Naive B cell (primary cell): ENCODE measurements at regions not wholly inside any gene's neighbourhood (a gene's known extent, or its start where the extent isn't known, plus 50 kb on each side); places are given as distances from the start of the nearest gene placed in this dataset.

Source experiments
- ATAC-seq, 2 donors: fragments of 150-1000 bp; cut with Tn5 transposase; 2 replicates each; pipeline ENCODE4 v1.10.0; 2021; ENCODE audit warnings: low read depth in 2 of 2, mild to moderate bottlenecking in 2 of 2, moderate library complexity in 2 of 2
- DNase-seq: peaks from one replicate; pipeline ENCODE4 v3.0.0; 2022
- H3K27ac Mint-ChIP-seq, 6 donors: one replicate each; pipeline ENCODE4 v1.8.0; 2020 to 2022; ENCODE audit warnings: mild to moderate bottlenecking in 6 of 6, mixed read lengths in 6 of 6, moderate library complexity in 5 of 6, inconsistent platforms in 2 of 6
- H3K27me3 Mint-ChIP-seq, 3 donors: one replicate each; pipeline ENCODE4 v1.8.0; 2021 to 2022; ENCODE audit warnings: mixed read lengths in 3 of 3, mild to moderate bottlenecking in 1 of 3
- H3K36me3 Mint-ChIP-seq, 2 donors: one replicate each; pipeline ENCODE4 v1.8.0; 2020 to 2022; ENCODE audit warnings: mixed read lengths in 2 of 2, inconsistent platforms in 1 of 2, mild to moderate bottlenecking in 1 of 2
- H3K4me1 Mint-ChIP-seq, 3 donors: one replicate each; pipeline ENCODE4 v1.8.0; 2020 to 2022; ENCODE audit warnings: mixed read lengths in 3 of 3, inconsistent platforms in 1 of 3, mild to moderate bottlenecking in 1 of 3, moderate library complexity in 1 of 3
- H3K4me3 Mint-ChIP-seq, 8 donors: one replicate each; pipeline ENCODE4 v1.8.0; 2020 to 2022; ENCODE audit warnings: mild to moderate bottlenecking in 8 of 8, mixed read lengths in 8 of 8, moderate library complexity in 8 of 8, inconsistent platforms in 2 of 8
- H3K9me3 Mint-ChIP-seq, 7 donors: one replicate each; pipeline ENCODE4 v1.8.0; 2020 to 2022; ENCODE audit warnings: mixed read lengths in 7 of 7, mild to moderate bottlenecking in 5 of 7, inconsistent platforms in 2 of 7, moderate library complexity in 1 of 7

DNA sequence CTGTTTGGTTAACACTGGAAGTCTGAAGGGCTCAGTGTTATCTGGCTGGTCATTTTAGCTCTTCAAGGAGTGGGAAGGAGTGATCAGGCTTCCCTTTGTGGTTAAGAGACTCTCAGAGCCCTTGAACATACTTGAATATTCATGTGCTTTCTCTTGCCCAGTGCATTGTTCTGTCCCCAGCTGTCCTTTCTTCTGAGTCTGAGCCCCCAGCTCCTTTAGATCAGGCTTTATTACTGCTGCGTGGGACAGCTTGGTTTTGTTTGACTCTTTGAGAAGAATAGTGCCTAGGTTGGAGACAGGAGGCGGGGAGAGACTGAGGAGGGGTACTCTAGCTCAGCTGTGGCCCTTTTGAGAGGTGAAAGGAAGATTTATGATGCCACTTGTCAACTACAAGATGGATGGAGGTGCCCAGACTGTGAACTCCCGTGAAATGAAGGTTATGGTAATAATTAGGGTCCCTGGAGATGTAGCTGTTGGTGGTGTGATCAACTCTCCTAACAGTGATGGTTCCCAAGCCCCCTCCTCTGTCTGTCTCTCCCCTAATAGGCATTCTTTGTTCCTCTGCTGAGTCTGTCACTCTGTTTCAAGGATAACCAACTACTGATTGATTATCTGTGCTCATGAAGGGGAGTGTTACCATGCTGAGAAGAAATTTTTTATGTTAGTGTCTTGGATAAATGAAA lies 83.1 kb upstream of the GLRA1 start:
- ATAC-seq (no peak), DNase-seq (no peak)
- H3K27me3 Mint-ChIP-seq: peaks cover 0 to 7% (median 7%) of the 10 kb centered on the region in 3 donors
- H3K27ac Mint-ChIP-seq: no peak overlapping the region
- no peaks in the 10 kb centered on the region for H3K4me1 Mint-ChIP-seq
- no peaks in the 10 kb centered on the region for H3K36me3 Mint-ChIP-seq
- peaks cover 0 to 8% (median 2%) of the 10 kb centered on the region in 7 donors for H3K9me3 Mint-ChIP-seq
- no peak overlapping the region for H3K4me3 Mint-ChIP-seq

DNA sequence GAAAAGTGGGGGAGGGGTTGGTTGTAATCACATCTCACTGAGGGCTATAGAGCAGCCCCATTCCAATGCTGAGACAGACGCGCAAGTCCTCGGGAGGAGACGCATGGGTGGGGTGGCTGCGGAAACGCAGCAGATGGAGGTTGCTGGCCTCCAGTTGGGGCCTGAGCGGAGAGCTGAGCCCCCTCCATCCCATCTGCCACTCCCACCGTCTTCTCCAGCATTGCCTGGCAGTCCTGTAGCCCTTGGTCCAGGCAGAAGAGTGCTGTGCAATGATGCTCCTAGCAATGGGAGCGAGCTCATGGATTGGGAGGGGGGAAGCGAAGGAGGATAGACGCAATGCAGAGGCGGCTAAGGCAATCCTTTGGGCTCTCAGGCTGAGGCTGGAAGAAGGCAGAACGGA lies 79.4 kb upstream of the GLRA1 start:
- Mint-ChIP-seq H3K4me3 (peak overlapping the region in 1 of 8 donors; percentile 67), H3K4me1 (no peaks in the 10 kb centered on the region), H3K9me3 (peaks cover 8 to 36% (median 9%) of the 10 kb centered on the region in 7 donors), H3K27me3 (peaks cover 0 to 7% (median 7%) of the 10 kb centered on the region in 3 donors), H3K27ac (no peak overlapping the region), H3K36me3 (peaks cover 0 to 5% of the 10 kb centered on the region in 2 donors)
- DNase-seq (no peak), ATAC-seq (no peak)
